HCT116 (cell line): ENCODE measurements at regions not wholly inside any gene's neighbourhood (a gene's known extent, or its start where the extent isn't known, plus 50 kb on each side); places are given as distances from the start of the nearest gene placed in this dataset.

ENCODE experiments used
- ATAC-seq: fragments of 200-7000 bp; cut with Tn5 transposase; 2 replicates; pipeline ENCODE4 v1.9.1; 2020; ENCODE audit warnings: mild to moderate bottlenecking, moderate library complexity
- BruUV-seq: library from RNA; stranded (reverse); fragments of 400-500 nt; replicated peaks from 2 replicates; lab custom pipeline; 2021; lab: Mats Ljungman, UMichigan
- CTCF ChIA-PET: fragments of 300-600 bp; sonication (Branson Sonifier 250); formaldehyde crosslinking; loops from one replicate; lab custom pipeline; 2021; ENCODE audit warnings: antibody characterized with exemption; lab: Charles Lee
- POLR2A ChIA-PET: fragments of 300-600, 350-600 bp; sonication (Branson Sonifier 250); formaldehyde crosslinking; loops from one replicate; lab custom pipeline; 2021; ENCODE audit warnings: antibody characterized with exemption; lab: Charles Lee
- RAD21 ChIA-PET, 2 experiments: fragments of 300-600 bp; sonication (Branson Sonifier 250); formaldehyde crosslinking; loops; one replicate each; lab custom pipeline; 2023; ENCODE audit warnings: low total read pairs in 2 of 2; ENCODE audit not compliant: uncharacterized antibody in 2 of 2, unreplicated experiment in 2 of 2, low non-redundant PET in 1 of 2; lab: Charles Lee
- DNase-seq: peaks from one replicate; pipeline ENCODE4 v3.0.0-alpha.2; 2010; ENCODE audit warnings: low read depth, low spot score
- H2AFZ ChIP-seq: fragments of 200-600 bp; shearing (Covaris generic), sonication (generic); 2 replicates; pipeline ENCODE4 v1.6.1; 2017; ENCODE audit warnings: low read depth, mixed run types, mixed read lengths, antibody characterized with exemption, low read length; ENCODE audit not compliant: poor library complexity, severe bottlenecking
- H3K27ac ChIP-seq: 2 replicates; pipeline ENCODE4 v1.5.1; 2012; ENCODE audit warnings: low read depth, low read length
- H3K27me3 ChIP-seq: fragments of 200-600 bp; sonication (generic); 2 replicates; pipeline ENCODE4 v1.6.1; 2016; ENCODE audit warnings: mixed run types, low read length, mixed read lengths; ENCODE audit not compliant: insufficient read depth
- H3K36me3 ChIP-seq, 2 experiments: fragments of 200-500 bp in 1 of 2; fragments of 200-600 bp in 1 of 2; sonication (Bioruptor generic) in 1 of 2; sonication (generic) in 1 of 2; 2 replicates each; pipeline versions ENCODE4 v1.5.1 to v1.6.1; 2014 to 2016; ENCODE audit warnings: low read length in 2 of 2, inconsistent platforms in 1 of 2, mixed read lengths in 1 of 2, mixed run types in 1 of 2; ENCODE audit not compliant: insufficient read depth in 2 of 2, control insufficient read depth in 1 of 2
- H3K4me1 ChIP-seq, 2 experiments: fragments of 200-600 bp in 1 of 2; sonication (generic) in 1 of 2; 2 replicates each; pipeline versions ENCODE4 v1.5.1 to v1.6.1; 2012 to 2017; ENCODE audit warnings: low read length in 2 of 2, inconsistent platforms in 1 of 2, mild to moderate bottlenecking in 1 of 2, mixed read lengths in 1 of 2, mixed run types in 1 of 2, moderate library complexity in 1 of 2; ENCODE audit not compliant: insufficient read depth in 2 of 2, control insufficient read depth in 1 of 2
- H3K4me2 ChIP-seq: fragments of 200-600 bp; sonication (generic); 2 replicates; pipeline ENCODE4 v1.6.1; 2017; ENCODE audit warnings: mixed run types, low read length, mixed read lengths
- H3K4me3 ChIP-seq, 2 experiments: fragments of 200-600 bp in 1 of 2; sonication (generic) in 1 of 2; replicated peaks in 1 of 2; 2 replicates each; pipeline ENCODE4 v1.5.1; 2011 to 2016; ENCODE audit warnings: low read length in 2 of 2, control low read depth in 1 of 2, low read depth in 1 of 2, mild to moderate bottlenecking in 1 of 2, mixed read lengths in 1 of 2, mixed run types in 1 of 2
- H3K79me2 ChIP-seq: fragments of 200-600 bp; sonication (generic); 2 replicates; pipeline ENCODE4 v1.6.1; 2017; ENCODE audit warnings: mild to moderate bottlenecking, mixed run types, low read length, moderate library complexity, mixed read lengths; ENCODE audit not compliant: insufficient read depth
- H3K9ac ChIP-seq: fragments of 200-600 bp; sonication (generic); 2 replicates; pipeline ENCODE4 v1.6.1; 2016; ENCODE audit warnings: low read length, mixed read lengths
- H3K9me2 ChIP-seq: fragments of 200-600 bp; sonication (generic), shearing (Covaris generic); 2 replicates; pipeline ENCODE4 v1.6.1; 2017; ENCODE audit warnings: mixed run types, mild to moderate bottlenecking, moderate library complexity; ENCODE audit not compliant: insufficient read depth
- H3K9me3 ChIP-seq, 2 experiments: fragments of 200-500 bp in 1 of 2; fragments of 200-600 bp in 1 of 2; sonication (Bioruptor generic) in 1 of 2; sonication (generic) in 1 of 2; 2 replicates each; pipeline ENCODE4 v1.6.1; 2014 to 2017; ENCODE audit warnings: low read length in 2 of 2, mixed read lengths in 2 of 2, inconsistent platforms in 1 of 2, low read depth in 1 of 2, mild to moderate bottlenecking in 1 of 2, mixed run types in 1 of 2, moderate library complexity in 1 of 2; ENCODE audit not compliant: control insufficient read depth in 1 of 2, insufficient read depth in 1 of 2
- H4K20me1 ChIP-seq: fragments of 200-600 bp; sonication (generic), shearing (Covaris generic); 2 replicates; pipeline ENCODE4 v1.6.1; 2017; ENCODE audit warnings: mixed run types, mild to moderate bottlenecking, moderate library complexity; ENCODE audit not compliant: insufficient read depth
- CBX3 ChIP-seq: IDR thresholded peaks from 2 replicates; pipeline ENCODE4 v1.6.1; 2012; ENCODE audit warnings: low read depth
- EGR1 ChIP-seq: IDR thresholded peaks from 2 replicates; pipeline ENCODE4 v1.6.1; 2012; ENCODE audit warnings: low read depth
- EZH2 ChIP-seq: fragments of 200-600 bp; sonication (generic); IDR thresholded peaks from 2 replicates; pipeline ENCODE4 v1.6.1; 2017; ENCODE audit warnings: antibody characterized with exemption, mixed run types
- EZH2phosphoT487 ChIP-seq: fragments of 200-600 bp; IDR thresholded peaks from 2 replicates; pipeline ENCODE4 v1.6.1; 2018; ENCODE audit warnings: antibody characterized with exemption, borderline replicate concordance
- MAX ChIP-seq: IDR thresholded peaks from 2 replicates; pipeline ENCODE4 v1.6.1; 2012
- POLR2A ChIP-seq: IDR thresholded peaks from 2 replicates; pipeline ENCODE4 v1.7.0; 2011; ENCODE audit warnings: borderline replicate concordance; ENCODE audit not compliant: insufficient read depth, insufficient read length; ENCODE audit errors: extremely low read depth
- RAD21 ChIP-seq: IDR thresholded peaks from 2 replicates; pipeline ENCODE4 v1.6.1; 2012; ENCODE audit warnings: low read depth, mild to moderate bottlenecking
- SIN3A ChIP-seq: IDR thresholded peaks from 2 replicates; pipeline ENCODE4 v1.6.1; 2012; ENCODE audit warnings: low read depth
- SP1 ChIP-seq: IDR thresholded peaks from 2 replicates; pipeline ENCODE4 v1.6.1; 2012; ENCODE audit warnings: low read depth
- SRF ChIP-seq: IDR thresholded peaks from 2 replicates; pipeline ENCODE4 v1.6.1; 2012; ENCODE audit warnings: low read depth
- TCF7L2 ChIP-seq: IDR thresholded peaks from 2 replicates; pipeline ENCODE4 v1.7.0; 2011; ENCODE audit warnings: borderline replicate concordance, inconsistent platforms; ENCODE audit not compliant: insufficient read depth, insufficient read length; ENCODE audit errors: extremely low read depth
- YY1 ChIP-seq: IDR thresholded peaks from 2 replicates; pipeline ENCODE4 v1.6.1; 2011; ENCODE audit warnings: low read length, low read depth, moderate library complexity, mild to moderate bottlenecking; ENCODE audit not compliant: insufficient replicate concordance; ENCODE audit errors: extremely low read depth
- ZFX ChIP-seq: fragments of 450-650 bp; IDR thresholded peaks from 2 replicates; pipeline ENCODE4 v1.6.1; 2017
- intact Hi-C: fragments of 100-400 bp; cut with micrococcal nuclease; formaldehyde crosslinking; loops from 2 replicates; pipeline ENCODE4 v1.10.0; 2022
- TF ChIP-seq, protein P1 (sequence below), 3 experiments: fragments of 200-600 bp in 1 of 3; sonication (generic) in 1 of 3; IDR thresholded peaks in 2 of 3; conservative IDR thresholded peaks in 1 of 3; 2 replicates each; pipeline ENCODE4 v1.5.1; 2012 to 2017; ENCODE audit warnings: low read depth in 2 of 3, low read length in 2 of 3, antibody characterized with exemption in 1 of 3, borderline replicate concordance in 1 of 3, control low read depth in 1 of 3, mild to moderate bottlenecking in 1 of 3, mixed read lengths in 1 of 3, mixed run types in 1 of 3, moderate library complexity in 1 of 3; ENCODE audit not compliant: insufficient read depth in 1 of 3
- TF ChIP-seq, protein P2 (sequence below): IDR thresholded peaks from 2 replicates; pipeline ENCODE4 v1.6.1; 2012

DNA sequence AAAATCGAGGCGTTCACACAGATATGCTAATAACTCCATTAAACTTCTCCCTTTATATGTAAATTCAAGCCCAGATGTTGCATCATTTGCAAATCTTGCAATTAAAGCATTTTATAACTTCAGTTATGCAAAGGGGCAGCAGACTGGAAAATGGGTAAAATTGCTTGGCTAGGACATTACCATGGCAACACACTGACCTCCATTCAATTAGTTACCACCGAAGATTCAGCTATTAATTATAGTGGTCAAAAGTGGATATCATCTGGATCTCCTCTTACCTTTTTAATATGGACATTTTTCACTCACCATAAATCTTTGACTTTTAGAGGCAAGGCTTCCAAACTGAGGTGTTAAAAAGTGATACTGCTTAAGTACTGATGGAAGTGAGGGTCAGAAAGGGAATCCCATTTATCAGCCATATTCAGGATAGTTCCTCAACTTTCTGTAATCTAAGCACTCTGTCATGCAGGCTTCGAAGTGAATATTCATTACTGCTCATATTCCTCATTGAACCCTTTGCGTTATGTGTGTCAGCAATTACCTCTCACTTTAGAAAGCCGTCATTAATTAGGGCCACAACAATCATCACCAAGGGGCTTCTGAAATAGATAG, 386.2 kb upstream of the ROBO2 start:
- Histone ChIP-seq H3K4me3 (no peak overlapping the region), H3K9me2 (no peaks in the 10 kb centered on the region), H3K27me3 (no peaks in the 10 kb centered on the region), H4K20me1 (no peaks in the 10 kb centered on the region), H3K27ac (no peak overlapping the region), H3K36me3 (no peaks in the 10 kb centered on the region), H3K79me2 (no peaks in the 10 kb centered on the region), H3K9ac (no peak overlapping the region), H3K4me2 (no peak overlapping the region), H3K9me3 (peaks cover 5 to 6% of the 10 kb centered on the region in 2 experiments; a peak in 2 of 4 replicates), H2AFZ (no peak overlapping the region), H3K4me1 (no peaks in the 10 kb centered on the region)
- BruUV-seq: no TSS peak
- intact Hi-C loops: no loop called here
- TF ChIP-seq SIN3A (no peak), TCF7L2 (no peak), SP1 (no peak), YY1 (no peak), RAD21 (no peak), EGR1 (no peak), MAX (no peak)
- DNase-seq (no peak), ATAC-seq (no peak)
- CTCF ChIA-PET: no interaction called here
- POLR2A ChIA-PET: no interaction called here
- RAD21 ChIA-PET: no interaction called here

DNA sequence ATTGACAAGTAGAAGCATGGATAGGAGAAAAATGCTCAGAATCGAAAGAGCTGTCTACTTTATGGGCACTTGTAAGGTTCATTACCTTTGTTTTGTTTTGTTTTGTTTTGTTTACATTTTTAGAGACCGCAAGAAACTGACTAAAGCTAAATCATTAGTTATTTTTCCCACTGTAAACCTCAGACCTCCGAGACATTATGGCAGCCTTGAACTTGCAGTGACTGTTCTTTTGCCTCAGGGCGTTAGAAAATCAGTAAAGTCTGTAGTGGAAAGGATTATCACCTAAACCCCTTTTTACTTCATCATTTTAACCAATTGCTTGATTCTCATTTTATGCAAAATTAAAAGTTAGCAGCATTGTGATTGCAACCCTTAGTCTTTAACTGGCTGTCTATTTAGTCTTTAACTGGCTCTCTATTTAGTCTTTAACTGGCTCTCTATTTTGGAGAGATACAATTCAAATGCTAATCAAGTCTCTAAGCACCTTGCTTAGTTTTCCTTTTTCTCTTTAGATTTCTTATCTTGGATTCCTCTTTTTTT, 383.3 kb upstream of the ROBO2 start:
- peaks cover 6% of the 10 kb centered on the region in 2 experiments; a peak in 2 of 4 replicates for H3K9me3 ChIP-seq
- no peaks in the 10 kb centered on the region for H3K27me3 ChIP-seq
- H4K20me1 ChIP-seq: no peaks in the 10 kb centered on the region
- BruUV-seq: no TSS peak
- H3K9me2 ChIP-seq: no peaks in the 10 kb centered on the region
- H3K4me1 ChIP-seq: no peaks in the 10 kb centered on the region
- no peaks in the 10 kb centered on the region for H3K79me2 ChIP-seq
- no peak overlapping the region for H3K4me3 ChIP-seq
- CTCF ChIA-PET: no interaction called here
- ATAC-seq: no peak
- H3K4me2 ChIP-seq: no peak overlapping the region
- intact Hi-C loops: no loop called here
- no peak overlapping the region for H3K9ac ChIP-seq
- H3K27ac ChIP-seq: no peak overlapping the region
- TF ChIP-seq EZH2 (no peak), MAX (no peak), ZFX (no peak), SP1 (no peak), SRF (no peak), TCF7L2 (no peak), YY1 (no peak), SIN3A (no peak), POLR2A (no peak), EGR1 (no peak), CBX3 (no peak), EZH2phosphoT487 (no peak)
- TF ChIP-seq, protein P1, sequence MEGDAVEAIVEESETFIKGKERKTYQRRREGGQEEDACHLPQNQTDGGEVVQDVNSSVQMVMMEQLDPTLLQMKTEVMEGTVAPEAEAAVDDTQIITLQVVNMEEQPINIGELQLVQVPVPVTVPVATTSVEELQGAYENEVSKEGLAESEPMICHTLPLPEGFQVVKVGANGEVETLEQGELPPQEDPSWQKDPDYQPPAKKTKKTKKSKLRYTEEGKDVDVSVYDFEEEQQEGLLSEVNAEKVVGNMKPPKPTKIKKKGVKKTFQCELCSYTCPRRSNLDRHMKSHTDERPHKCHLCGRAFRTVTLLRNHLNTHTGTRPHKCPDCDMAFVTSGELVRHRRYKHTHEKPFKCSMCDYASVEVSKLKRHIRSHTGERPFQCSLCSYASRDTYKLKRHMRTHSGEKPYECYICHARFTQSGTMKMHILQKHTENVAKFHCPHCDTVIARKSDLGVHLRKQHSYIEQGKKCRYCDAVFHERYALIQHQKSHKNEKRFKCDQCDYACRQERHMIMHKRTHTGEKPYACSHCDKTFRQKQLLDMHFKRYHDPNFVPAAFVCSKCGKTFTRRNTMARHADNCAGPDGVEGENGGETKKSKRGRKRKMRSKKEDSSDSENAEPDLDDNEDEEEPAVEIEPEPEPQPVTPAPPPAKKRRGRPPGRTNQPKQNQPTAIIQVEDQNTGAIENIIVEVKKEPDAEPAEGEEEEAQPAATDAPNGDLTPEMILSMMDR (IDR thresholded peaks at IDR 0.05 in 2 of 3, conservative IDR thresholded peaks at IDR 0.05 in 1 of 3; ENCODE audit: borderline replicate concordance in 1 of 3, insufficient read depth in 1 of 3, low read depth in 2 of 3, low read length in 2 of 3): no peak
- TF ChIP-seq, protein P2, sequence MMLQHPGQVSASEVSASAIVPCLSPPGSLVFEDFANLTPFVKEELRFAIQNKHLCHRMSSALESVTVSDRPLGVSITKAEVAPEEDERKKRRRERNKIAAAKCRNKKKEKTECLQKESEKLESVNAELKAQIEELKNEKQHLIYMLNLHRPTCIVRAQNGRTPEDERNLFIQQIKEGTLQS: no peak
- DNase-seq: no peak
- POLR2A ChIA-PET: no interaction called here
- RAD21 ChIA-PET: no interaction called here
- no peak overlapping the region for H2AFZ ChIP-seq
- H3K36me3 ChIP-seq: no peaks in the 10 kb centered on the region
